Naive thymus-derived CD4-positive, alpha-beta T cell (primary cell): ENCODE measurements at regions not wholly inside any gene's neighbourhood (a gene's known extent, or its start where the extent isn't known, plus 50 kb on each side); places are given as distances from the start of the nearest gene placed in this dataset.

Source experiments
- ATAC-seq: fragments of 150-1000 bp; cut with Tn5 transposase; 2 replicates; pipeline ENCODE4 v1.10.0; 2021; ENCODE audit warnings: mild to moderate bottlenecking, moderate library complexity
- CTCF ChIA-PET: fragments of 350-600 bp; sonication (Branson Sonifier 250); formaldehyde crosslinking; loops from one replicate; lab custom pipeline; 2021; ENCODE audit warnings: antibody characterized with exemption; lab: Charles Lee
- POLR2A ChIA-PET: fragments of 350-600 bp; sonication (Branson Sonifier 250); formaldehyde crosslinking; loops from one replicate; lab custom pipeline; 2021; ENCODE audit warnings: antibody characterized with exemption, inconsistent platforms; lab: Charles Lee
- DNase-seq, 9 donors: peaks; one replicate each; pipeline versions ENCODE4 v3.0.0 to v3.0.0-alpha.2; 2020 to 2022; ENCODE audit warnings: mixed read lengths in 1 of 9
- H3K27ac ChIP-seq: one replicate; pipeline ENCODE4 v1.7.0; 2013; ENCODE audit warnings: mild to moderate bottlenecking, low read depth, low read length, moderate library complexity
- H3K27me3 ChIP-seq, 2 donors: one replicate each; pipeline ENCODE4 v1.7.0; 2013; ENCODE audit warnings: low read length in 2 of 2, mild to moderate bottlenecking in 2 of 2, moderate library complexity in 2 of 2; ENCODE audit not compliant: control insufficient read depth in 2 of 2, insufficient read depth in 2 of 2
- H3K36me3 ChIP-seq, 3 experiments: 1 replicate in 2 of 3; 2 replicates in 1 of 3; pipeline ENCODE4 v1.7.0; 2013; ENCODE audit warnings: low read length in 3 of 3, mild to moderate bottlenecking in 3 of 3, moderate library complexity in 1 of 3; ENCODE audit not compliant: insufficient read depth in 3 of 3, control insufficient read depth in 2 of 3
- H3K4me1 ChIP-seq, 2 donors: one replicate each; pipeline ENCODE4 v1.7.0; 2013; ENCODE audit warnings: low read length in 2 of 2, mild to moderate bottlenecking in 2 of 2, moderate library complexity in 1 of 2; ENCODE audit not compliant: control insufficient read depth in 2 of 2, insufficient read depth in 2 of 2
- H3K4me3 ChIP-seq: 2 replicates; pipeline ENCODE4 v1.7.0; 2013; ENCODE audit warnings: mild to moderate bottlenecking, low read length
- H3K9me3 ChIP-seq, 3 experiments: 1 replicate in 2 of 3; 2 replicates in 1 of 3; pipeline ENCODE4 v1.7.0; 2013; ENCODE audit warnings: low read length in 3 of 3; ENCODE audit not compliant: control insufficient read depth in 2 of 3
- H3K27ac Mint-ChIP-seq, 9 donors: one replicate each; pipeline ENCODE4 v1.8.0; 2020 to 2022; ENCODE audit warnings: mixed read lengths in 9 of 9, mild to moderate bottlenecking in 8 of 9, moderate library complexity in 5 of 9, inconsistent platforms in 2 of 9
- H3K27me3 Mint-ChIP-seq, 5 donors: one replicate each; pipeline ENCODE4 v1.8.0; 2021 to 2022; ENCODE audit warnings: mixed read lengths in 5 of 5, mild to moderate bottlenecking in 1 of 5
- H3K36me3 Mint-ChIP-seq, 5 donors: one replicate each; pipeline ENCODE4 v1.8.0; 2020 to 2022; ENCODE audit warnings: mixed read lengths in 5 of 5, mild to moderate bottlenecking in 3 of 5, inconsistent platforms in 1 of 5
- H3K4me1 Mint-ChIP-seq, 7 donors: one replicate each; pipeline ENCODE4 v1.8.0; 2020 to 2022; ENCODE audit warnings: mixed read lengths in 7 of 7, mild to moderate bottlenecking in 3 of 7, inconsistent platforms in 1 of 7
- H3K4me3 Mint-ChIP-seq, 10 donors: one replicate each; pipeline ENCODE4 v1.8.0; 2020 to 2022; ENCODE audit warnings: mild to moderate bottlenecking in 10 of 10, mixed read lengths in 10 of 10, moderate library complexity in 6 of 10, inconsistent platforms in 2 of 10
- H3K9me3 Mint-ChIP-seq, 11 donors: one replicate each; pipeline ENCODE4 v1.8.0; 2020 to 2022; ENCODE audit warnings: mixed read lengths in 11 of 11, mild to moderate bottlenecking in 4 of 11, inconsistent platforms in 1 of 11, moderate library complexity in 1 of 11
- intact Hi-C, 2 donors: fragments of 100-400 bp; cut with micrococcal nuclease; formaldehyde crosslinking; loops; one replicate each; pipeline ENCODE4 v1.15.1; 2023

DNA sequence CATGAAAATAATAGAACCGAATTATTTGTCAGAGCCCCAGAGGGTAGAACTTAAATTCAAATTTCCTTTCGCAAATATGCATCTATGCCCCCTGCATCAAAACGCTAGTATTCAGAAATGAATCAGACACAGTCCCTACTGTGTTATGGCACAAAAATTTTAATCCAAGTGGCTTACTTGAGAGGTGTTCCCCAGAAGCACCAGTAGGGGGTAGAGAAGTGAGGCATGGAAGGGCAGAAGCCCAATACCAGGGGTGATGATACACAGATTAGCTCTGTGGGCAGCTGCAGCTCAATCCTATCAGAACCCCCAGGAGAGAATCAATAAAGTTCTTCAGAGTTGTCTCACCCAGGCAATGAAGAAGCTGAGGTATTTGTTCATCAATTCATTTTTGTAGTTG, 342.2 kb downstream of the OMA1 start:
- ATAC-seq (no peak), DNase-seq (no peak)
- Mint-ChIP-seq H3K36me3 (no peaks in the 10 kb centered on the region), H3K9me3 (peaks cover 0 to 5% (median 0%) of the 10 kb centered on the region in 11 donors), H3K27ac (no peak overlapping the region), H3K27me3 (peaks cover 0 to 9% (median 4%) of the 10 kb centered on the region in 5 donors), H3K4me3 (no peak overlapping the region), H3K4me1 (no peaks in the 10 kb centered on the region)
- ChIA-PET CTCF (no interaction called here), POLR2A (no interaction called here)
- Histone ChIP-seq H3K36me3 (no peaks in the 10 kb centered on the region), H3K9me3 (no peaks in the 10 kb centered on the region), H3K27me3 (no peaks in the 10 kb centered on the region), H3K27ac (no peak overlapping the region), H3K4me3 (no peak overlapping the region), H3K4me1 (no peaks in the 10 kb centered on the region)
- intact Hi-C loops = no loop called here

DNA sequence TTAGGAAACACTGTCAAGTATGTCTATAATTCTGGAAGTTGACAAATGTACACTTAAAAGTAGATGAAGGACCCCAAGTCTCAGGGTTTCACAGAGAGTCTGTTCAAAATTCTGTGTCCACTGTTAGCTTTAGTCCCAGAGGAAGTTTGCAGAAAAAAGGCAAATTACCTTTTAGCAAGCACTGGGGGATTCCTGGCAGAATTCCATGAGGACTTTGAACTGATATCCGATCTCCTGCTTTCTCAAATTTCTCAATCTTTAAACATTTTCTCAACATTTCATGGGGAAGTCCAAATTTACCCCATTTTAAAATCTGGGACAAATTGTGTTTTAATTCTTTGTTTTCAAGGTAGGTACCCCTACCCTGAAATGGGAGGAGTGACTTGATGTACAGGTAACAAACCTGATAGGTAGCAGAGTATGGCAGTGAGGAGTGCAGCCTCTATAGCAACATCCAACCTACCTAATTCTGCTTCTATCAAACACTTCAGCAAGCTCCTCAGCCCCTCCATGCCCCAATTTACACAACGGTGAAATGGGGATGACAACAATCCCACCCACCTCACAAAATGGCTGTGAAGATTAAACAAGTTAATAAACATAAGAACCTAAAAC, 344.9 kb downstream of the OMA1 start:
- H3K27me3 Mint-ChIP-seq = peaks cover 0 to 6% (median 0%) of the 10 kb centered on the region in 5 donors
- no peaks in the 10 kb centered on the region for H3K4me1 ChIP-seq
- no peaks in the 10 kb centered on the region for H3K36me3 ChIP-seq
- no peaks in the 10 kb centered on the region for H3K36me3 Mint-ChIP-seq
- no peaks in the 10 kb centered on the region for H3K27me3 ChIP-seq
- ATAC-seq (no peak), DNase-seq (no peak)
- H3K27ac ChIP-seq = no peak overlapping the region
- no peaks in the 10 kb centered on the region for H3K4me1 Mint-ChIP-seq
- ChIA-PET CTCF (interaction anchor here (0.6 kb wide), 1 partner anchor 1434 kb away, joined by 3 read pairs; no protein-coding TSS in a partner anchor), POLR2A (no interaction called here)
- intact Hi-C loops = no loop called here
- peaks cover 0 to 3% (median 0%) of the 10 kb centered on the region in 11 donors for H3K9me3 Mint-ChIP-seq
- H3K4me3 ChIP-seq = no peak overlapping the region
- no peak overlapping the region for H3K4me3 Mint-ChIP-seq
- no peaks in the 10 kb centered on the region for H3K9me3 ChIP-seq
- H3K27ac Mint-ChIP-seq = no peak overlapping the region

DNA sequence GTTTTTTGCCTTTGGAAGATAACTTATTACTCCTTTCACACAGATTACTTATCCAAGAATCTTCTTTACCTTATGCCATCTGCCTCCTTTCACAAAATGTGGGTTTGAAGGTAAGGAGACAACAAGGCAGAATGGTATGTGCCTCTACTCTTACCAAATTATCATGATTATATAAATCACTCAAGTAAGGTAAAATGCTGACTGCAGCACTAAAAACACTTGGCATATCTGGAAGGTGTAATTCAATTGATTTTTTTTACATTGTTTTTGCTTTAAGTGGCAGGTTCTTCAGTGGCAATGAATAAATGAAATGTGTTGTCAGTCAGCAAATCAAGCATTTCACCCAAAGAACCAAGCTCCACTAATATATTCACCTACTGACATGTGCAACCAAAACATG, 346.1 kb downstream of the OMA1 start:
- H3K4me3 Mint-ChIP-seq = no peak overlapping the region
- no peaks in the 10 kb centered on the region for H3K36me3 Mint-ChIP-seq
- no peaks in the 10 kb centered on the region for H3K4me1 Mint-ChIP-seq
- H3K36me3 ChIP-seq = no peaks in the 10 kb centered on the region
- no peak overlapping the region for H3K27ac ChIP-seq
- intact Hi-C loops = no loop called here
- peaks cover 0 to 3% (median 0%) of the 10 kb centered on the region in 11 donors for H3K9me3 Mint-ChIP-seq
- no peak overlapping the region for H3K4me3 ChIP-seq
- H3K27ac Mint-ChIP-seq = no peak overlapping the region
- no peaks in the 10 kb centered on the region for H3K9me3 ChIP-seq
- DNase-seq (no peak), ATAC-seq (no peak)
- ChIA-PET POLR2A (no interaction called here), CTCF (no interaction called here)
- H3K4me1 ChIP-seq = no peaks in the 10 kb centered on the region
- H3K27me3 Mint-ChIP-seq = peaks cover 0 to 6% (median 0%) of the 10 kb centered on the region in 5 donors
- no peaks in the 10 kb centered on the region for H3K27me3 ChIP-seq

DNA sequence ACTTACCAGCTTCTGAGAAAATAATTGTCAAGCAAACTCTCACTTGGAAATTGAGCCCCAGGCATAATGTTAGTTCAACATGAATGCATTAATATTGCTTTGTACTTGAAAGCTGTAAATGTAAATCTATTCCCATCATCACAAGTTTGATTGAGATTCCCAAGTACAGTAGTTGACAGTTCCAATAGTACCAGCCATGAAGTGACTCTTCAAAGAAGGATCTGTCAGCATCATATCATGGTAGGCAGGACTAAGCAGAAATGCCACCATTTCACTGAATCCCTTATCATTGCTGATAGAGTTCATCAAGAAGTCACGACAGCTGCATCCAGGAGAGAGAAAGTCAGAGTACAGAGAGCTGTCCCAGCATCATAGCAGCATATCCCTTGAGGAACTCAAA, 348.7 kb downstream of the OMA1 start:
- H3K36me3 ChIP-seq = no peaks in the 10 kb centered on the region
- peaks cover 0 to 3% (median 0%) of the 10 kb centered on the region in 5 donors for H3K36me3 Mint-ChIP-seq
- intact Hi-C loops = no loop called here
- no peak overlapping the region for H3K27ac Mint-ChIP-seq
- ChIA-PET POLR2A (no interaction called here), CTCF (no interaction called here)
- H3K9me3 Mint-ChIP-seq = peaks cover 0 to 3% (median 0%) of the 10 kb centered on the region in 11 donors
- H3K4me3 ChIP-seq = no peak overlapping the region
- DNase-seq = no peak
- no peaks in the 10 kb centered on the region for H3K27me3 ChIP-seq
- H3K4me1 Mint-ChIP-seq = no peaks in the 10 kb centered on the region
- peaks cover 0 to 6% (median 0%) of the 10 kb centered on the region in 5 donors for H3K27me3 Mint-ChIP-seq
- no peak for ATAC-seq
- H3K9me3 ChIP-seq = no peaks in the 10 kb centered on the region
- H3K4me1 ChIP-seq = no peaks in the 10 kb centered on the region
- no peak overlapping the region for H3K27ac ChIP-seq
- H3K4me3 Mint-ChIP-seq = no peak overlapping the region

DNA sequence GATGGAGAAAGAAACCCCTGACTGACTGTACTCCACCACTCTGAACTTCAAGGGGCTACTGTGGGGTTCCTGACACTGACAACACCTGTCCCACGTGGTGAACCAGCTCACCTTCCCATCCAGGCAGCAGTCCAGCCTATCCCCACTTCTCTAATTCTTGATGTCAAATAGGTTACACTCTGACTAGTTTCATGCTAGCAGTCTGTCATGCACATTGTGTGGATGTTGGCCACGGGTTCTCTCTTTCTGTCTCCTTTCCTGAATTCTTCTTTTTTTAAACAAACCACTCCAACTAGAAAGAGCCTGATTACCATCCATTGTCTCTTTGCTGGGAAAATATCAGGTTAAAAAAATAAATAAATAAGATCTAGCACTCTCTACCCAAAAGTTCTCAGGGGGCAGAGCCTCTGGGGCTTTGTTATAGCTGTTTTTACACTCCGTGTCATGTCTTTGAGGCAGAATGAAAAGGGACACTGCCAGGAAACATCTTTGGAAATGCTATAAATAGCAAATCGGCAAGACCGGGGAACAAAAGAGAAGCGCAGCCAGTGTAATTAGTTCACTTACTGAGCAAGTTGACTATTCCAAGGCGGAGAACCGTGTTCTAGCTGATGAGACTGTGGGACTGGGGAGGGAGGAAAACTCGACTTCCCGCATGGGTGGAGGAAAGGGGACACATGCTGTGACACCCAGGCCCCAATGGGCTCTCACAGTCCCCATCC, 356.1 kb downstream of the OMA1 start:
- CTCF ChIA-PET = no interaction called here
- H3K9me3 Mint-ChIP-seq = peaks cover 0 to 4% (median 0%) of the 10 kb centered on the region in 11 donors
- H3K4me1 Mint-ChIP-seq = no peaks in the 10 kb centered on the region
- ATAC-seq = no peak
- peaks cover 0 to 4% (median 0%) of the 10 kb centered on the region in 5 donors for H3K36me3 Mint-ChIP-seq
- no peak overlapping the region for H3K4me3 Mint-ChIP-seq
- H3K4me1 ChIP-seq = no peaks in the 10 kb centered on the region
- H3K4me3 ChIP-seq = no peak overlapping the region
- H3K36me3 ChIP-seq = no peaks in the 10 kb centered on the region
- H3K27ac ChIP-seq = no peak overlapping the region
- POLR2A ChIA-PET = no interaction called here
- peaks cover 4 to 15% (median 8%) of the 10 kb centered on the region in 5 donors for H3K27me3 Mint-ChIP-seq
- intact Hi-C loops = no loop called here
- H3K9me3 ChIP-seq = no peaks in the 10 kb centered on the region
- no peaks in the 10 kb centered on the region for H3K27me3 ChIP-seq
- no peak for DNase-seq
- peak overlapping the region in 1 of 9 donors; percentile 32 for H3K27ac Mint-ChIP-seq

DNA sequence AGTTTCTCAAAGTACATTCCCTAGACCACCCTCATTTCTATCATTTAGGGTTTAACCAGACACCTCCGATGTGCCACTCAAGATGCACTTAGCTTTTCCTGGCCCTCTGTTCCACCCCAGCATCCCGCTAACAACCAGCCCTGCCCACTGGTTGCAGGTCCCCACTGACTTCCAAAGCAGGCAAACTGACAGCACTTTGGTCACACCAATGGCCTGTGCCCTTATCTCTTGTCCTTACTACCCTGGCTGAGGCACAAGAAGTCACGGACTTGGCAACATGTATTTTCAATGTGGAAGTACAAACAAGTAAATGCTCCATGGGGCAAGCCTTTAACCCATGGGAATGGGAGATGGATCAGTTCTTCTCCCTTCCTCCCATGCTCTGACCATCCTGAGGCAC, 357.1 kb downstream of the OMA1 start:
- POLR2A ChIA-PET = no interaction called here
- ATAC-seq (no peak), DNase-seq (no peak)
- Histone ChIP-seq H3K9me3 (no peaks in the 10 kb centered on the region), H3K4me1 (no peaks in the 10 kb centered on the region), H3K36me3 (no peaks in the 10 kb centered on the region), H3K27me3 (no peaks in the 10 kb centered on the region), H3K27ac (no peak overlapping the region), H3K4me3 (no peak overlapping the region)
- Mint-ChIP-seq H3K4me1 (no peaks in the 10 kb centered on the region), H3K27ac (no peak overlapping the region), H3K4me3 (no peak overlapping the region), H3K27me3 (peaks cover 4 to 15% (median 12%) of the 10 kb centered on the region in 5 donors), H3K36me3 (peaks cover 0 to 4% (median 0%) of the 10 kb centered on the region in 5 donors), H3K9me3 (peaks cover 0 to 7% (median 3%) of the 10 kb centered on the region in 11 donors)
- intact Hi-C loops = no loop called here
- CTCF ChIA-PET = no interaction called here

DNA sequence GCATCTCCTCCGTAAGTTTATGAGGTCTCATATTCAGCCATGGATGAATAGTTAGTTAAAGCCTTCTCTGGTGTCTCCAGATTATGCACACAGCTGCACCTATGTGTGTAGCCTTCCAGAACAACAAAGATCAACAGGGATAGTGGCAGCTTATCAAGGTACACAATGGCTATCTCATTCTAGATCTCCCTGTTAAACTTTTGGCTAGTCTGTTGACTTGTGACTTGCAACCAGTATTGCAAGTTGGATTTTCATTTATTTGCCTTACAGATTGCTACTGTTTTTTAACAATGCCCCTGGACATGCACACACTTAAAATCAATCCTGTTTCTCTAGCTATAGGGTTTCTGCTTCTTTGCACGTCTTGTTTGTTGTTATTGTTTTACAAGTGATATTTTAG, 363.2 kb downstream of the OMA1 start:
- Histone ChIP-seq H3K4me3 (no peak overlapping the region), H3K27me3 (no peaks in the 10 kb centered on the region), H3K9me3 (no peaks in the 10 kb centered on the region), H3K36me3 (no peaks in the 10 kb centered on the region), H3K4me1 (no peaks in the 10 kb centered on the region), H3K27ac (no peak overlapping the region)
- Mint-ChIP-seq H3K27me3 (peaks cover 0 to 8% (median 6%) of the 10 kb centered on the region in 5 donors), H3K27ac (no peak overlapping the region), H3K4me1 (no peaks in the 10 kb centered on the region), H3K4me3 (no peak overlapping the region), H3K36me3 (peaks cover 0 to 9% (median 0%) of the 10 kb centered on the region in 5 donors), H3K9me3 (peaks cover 0 to 31% (median 16%) of the 10 kb centered on the region in 11 donors)
- DNase-seq = no peak
- CTCF ChIA-PET = no interaction called here
- POLR2A ChIA-PET = no interaction called here
- intact Hi-C loops = no loop called here
- no peak for ATAC-seq
